B cell (primary cell): ENCODE measurements at regions not wholly inside any gene's neighbourhood (a gene's known extent, or its start where the extent isn't known, plus 50 kb on each side); places are given as distances from the start of the nearest gene placed in this dataset.

Source experiments
- ATAC-seq: fragments of 200-7000 bp; cut with Tn5 transposase; one replicate; pipeline ENCODE4 v1.10.0; 2021; ENCODE audit warnings: low read depth, mild to moderate bottlenecking, moderate number of reproducible peaks, moderate library complexity
- CTCF ChIA-PET: fragments of 350-600 bp; sonication (Branson Sonifier 250); formaldehyde crosslinking; loops from one replicate; lab custom pipeline; 2021; ENCODE audit warnings: antibody characterized with exemption, inconsistent platforms; lab: Charles Lee
- POLR2A ChIA-PET: fragments of 350-600 bp; sonication (Branson Sonifier 250); formaldehyde crosslinking; loops from one replicate; lab custom pipeline; 2021; ENCODE audit warnings: antibody characterized with exemption; lab: Charles Lee
- DNase-seq: peaks from one replicate; pipeline ENCODE4 v3.0.0; 2013
- H2AFZ ChIP-seq: 2 replicates; pipeline ENCODE4 v1.6.1; 2012; ENCODE audit warnings: mild to moderate bottlenecking, low read depth, low read length; ENCODE audit not compliant: insufficient read depth, poor library complexity, severe bottlenecking
- H3K27ac ChIP-seq, 2 donors: 1 replicate in 1 of 2; 2 replicates in 1 of 2; pipeline ENCODE4 v1.5.1; 2012 to 2013; ENCODE audit warnings: low read length in 2 of 2, mild to moderate bottlenecking in 2 of 2, moderate library complexity in 1 of 2
- H3K27me3 ChIP-seq, 4 experiments: fragments of 200-600 bp in 1 of 4; sonication (generic) in 1 of 4; replicated peaks in 1 of 4; 1 replicate in 2 of 4; 2 replicates in 2 of 4; pipeline versions ENCODE4 v1.6.1 to v1.7.0; 2013 to 2016; ENCODE audit warnings: low read length in 3 of 4, mild to moderate bottlenecking in 2 of 4, mixed read lengths in 1 of 4, moderate library complexity in 1 of 4; ENCODE audit not compliant: insufficient read depth in 4 of 4, control insufficient read depth in 3 of 4; ENCODE audit errors: control extremely low read depth in 1 of 4
- H3K36me3 ChIP-seq, 2 experiments: replicated peaks in 1 of 2; 1 replicate in 1 of 2; 2 replicates in 1 of 2; pipeline versions ENCODE4 v1.6.1 to v1.7.1; 2013; ENCODE audit warnings: low read length in 1 of 2; ENCODE audit not compliant: insufficient read depth in 2 of 2, control insufficient read depth in 1 of 2; ENCODE audit errors: control extremely low read depth in 1 of 2, extremely low read depth in 1 of 2
- H3K4me1 ChIP-seq, 2 donors: fragments of 200-600 bp in 1 of 2; sonication (generic) in 1 of 2; 1 replicate in 1 of 2; 2 replicates in 1 of 2; pipeline versions ENCODE4 v1.5.1 to v1.6.1; 2013 to 2017; ENCODE audit warnings: low read length in 2 of 2; ENCODE audit not compliant: control insufficient read depth in 2 of 2, insufficient read depth in 2 of 2
- H3K4me2 ChIP-seq: replicated peaks from 2 replicates; pipeline ENCODE3; 2012; ENCODE audit warnings: mild to moderate bottlenecking, low read depth, low read length; ENCODE audit not compliant: poor library complexity, severe bottlenecking
- H3K4me3 ChIP-seq, 5 experiments: fragments of 200-600 bp in 1 of 5; sonication (generic) in 1 of 5; 1 replicate in 3 of 5; 2 replicates in 2 of 5; pipeline versions ENCODE4 v1.5.1 to v1.7.0; 2011 to 2016; ENCODE audit warnings: low read length in 4 of 5, mild to moderate bottlenecking in 4 of 5, low read depth in 2 of 5, control low read depth in 1 of 5, moderate library complexity in 1 of 5; ENCODE audit not compliant: insufficient read depth in 1 of 5; ENCODE audit errors: control extremely low read depth in 1 of 5, extremely low read depth in 1 of 5
- H3K79me2 ChIP-seq: fragments of 200-600 bp; sonication (generic); one replicate; pipeline ENCODE4 v1.6.0; 2016; ENCODE audit warnings: low read length; ENCODE audit not compliant: control insufficient read depth, insufficient read depth
- H3K9ac ChIP-seq: fragments of 200-600 bp; sonication (generic); 2 replicates; pipeline ENCODE4 v1.6.1; 2017; ENCODE audit warnings: mild to moderate bottlenecking, low read length, moderate library complexity
- H3K9me3 ChIP-seq, 3 donors: one replicate each; pipeline versions ENCODE4 v1.6.1 to v1.7.1; 2013; ENCODE audit warnings: low read length in 2 of 3; ENCODE audit not compliant: control insufficient read depth in 2 of 3, insufficient read depth in 1 of 3; ENCODE audit errors: control extremely low read depth in 1 of 3
- H4K20me1 ChIP-seq: 2 replicates; pipeline ENCODE4 v1.6.0; 2012; ENCODE audit warnings: mild to moderate bottlenecking, low read length; ENCODE audit not compliant: insufficient read depth, control insufficient read depth, poor library complexity, severe bottlenecking
- H3K27ac Mint-ChIP-seq: one replicate; pipeline ENCODE4 v1.8.0; 2021; ENCODE audit warnings: mixed read lengths
- H3K27me3 Mint-ChIP-seq: one replicate; pipeline ENCODE4 v1.8.0; 2021; ENCODE audit warnings: mixed read lengths
- H3K4me1 Mint-ChIP-seq: one replicate; pipeline ENCODE4 v1.8.0; 2021; ENCODE audit warnings: mixed read lengths
- H3K4me3 Mint-ChIP-seq: one replicate; pipeline ENCODE4 v1.8.0; 2021; ENCODE audit warnings: mixed read lengths
- H3K9me3 Mint-ChIP-seq: one replicate; pipeline ENCODE4 v1.8.0; 2022; ENCODE audit warnings: mixed read lengths; ENCODE audit not compliant: insufficient read depth
- CTCF ChIP-seq: fragments of 200-600 bp; IDR thresholded peaks from one replicate; pipeline ENCODE4 v1.8.0; 2022; ENCODE audit warnings: antibody characterized with exemption, mild to moderate bottlenecking
- EZH2 ChIP-seq: IDR thresholded peaks from 2 replicates; pipeline ENCODE4 v1.6.1; 2012; ENCODE audit warnings: borderline replicate concordance, low read depth, mild to moderate bottlenecking, moderate library complexity, low read length; ENCODE audit not compliant: insufficient read depth, poor library complexity, severe bottlenecking
- WGBS: methylation state at CpG from one replicate; pipeline ENCODE4 v1.1.5; 2013; ENCODE audit warnings: missing lambda C conversion rate; ENCODE audit not compliant: insufficient coverage; 5-methylcytosine and 5-hydroxymethylcytosine counted together
- intact Hi-C: fragments of 100-400 bp; cut with micrococcal nuclease; formaldehyde crosslinking; loops from one replicate; pipeline ENCODE4 v1.10.0; 2022

GRCh38 chr13:44842158-44842557 lies 147.1 kb downstream of the NUFIP1 start:
- Mint-ChIP-seq H3K4me3 (no peak overlapping the region), H3K27me3 (peaks cover 3% of the 10 kb centered on the region), H3K9me3 (no peaks in the 10 kb centered on the region), H3K4me1 (no peaks in the 10 kb centered on the region), H3K27ac (no peak overlapping the region)
- intact Hi-C loops: no loop called here
- Histone ChIP-seq H3K9ac (no peak overlapping the region), H3K79me2 (no peaks in the 10 kb centered on the region), H3K27ac (no peak overlapping the region), H3K4me1 (no peaks in the 10 kb centered on the region), H2AFZ (no peak overlapping the region), H3K9me3 (no peaks in the 10 kb centered on the region), H3K4me2 (no peak overlapping the region), H4K20me1 (no peaks in the 10 kb centered on the region), H3K27me3 (no peaks in the 10 kb centered on the region), H3K4me3 (no peak overlapping the region), H3K36me3 (no peaks in the 10 kb centered on the region)
- WGBS: 80% methylated on average over 1 of the region's 1 CpG
- DNase-seq (no peak), ATAC-seq (no peak)
- ChIA-PET CTCF (no interaction called here), POLR2A (no interaction called here)
- TF ChIP-seq CTCF (no peak), EZH2 (no peak)

DNA sequence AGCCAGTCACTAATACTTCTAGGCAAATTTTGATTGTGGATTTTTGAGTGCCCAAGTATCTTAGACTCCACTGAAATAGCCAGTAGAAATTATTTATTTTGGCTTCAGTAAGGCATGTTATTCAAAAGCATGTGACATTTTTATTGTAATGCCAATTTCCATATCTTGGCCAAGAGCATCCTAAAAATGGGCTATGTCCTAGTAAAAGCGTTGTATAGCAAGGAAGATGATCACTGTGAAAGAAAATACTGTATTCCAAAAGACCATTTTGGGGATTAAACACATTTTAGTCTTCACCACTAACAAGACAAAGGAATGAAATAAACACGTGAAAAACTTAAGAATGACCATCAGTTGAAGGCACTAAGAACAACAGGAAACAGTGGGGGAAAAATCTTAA lies 149.1 kb downstream of the NUFIP1 start:
- no peaks in the 10 kb centered on the region for H3K9me3 ChIP-seq
- peaks cover 4% of the 10 kb centered on the region for H3K27me3 Mint-ChIP-seq
- no peak overlapping the region for H3K27ac ChIP-seq
- DNase-seq: no peak
- no CpG with 5 or more reads among the region's 2 CpGs for WGBS
- intact Hi-C loops: no loop called here
- H3K4me1 Mint-ChIP-seq: no peaks in the 10 kb centered on the region
- H3K4me1 ChIP-seq: no peaks in the 10 kb centered on the region
- no peak overlapping the region for H2AFZ ChIP-seq
- POLR2A ChIA-PET: no interaction called here
- no peaks in the 10 kb centered on the region for H3K27me3 ChIP-seq
- TF ChIP-seq EZH2: no peak
- TF ChIP-seq CTCF: no peak
- no peaks in the 10 kb centered on the region for H4K20me1 ChIP-seq
- no peak overlapping the region for H3K27ac Mint-ChIP-seq
- H3K4me3 Mint-ChIP-seq: no peak overlapping the region
- ATAC-seq: no peak
- H3K79me2 ChIP-seq: no peaks in the 10 kb centered on the region
- H3K36me3 ChIP-seq: no peaks in the 10 kb centered on the region
- H3K9ac ChIP-seq: no peak overlapping the region
- no peak overlapping the region for H3K4me2 ChIP-seq
- H3K9me3 Mint-ChIP-seq: no peaks in the 10 kb centered on the region
- no peak overlapping the region for H3K4me3 ChIP-seq
- CTCF ChIA-PET: no interaction called here
